ENCODE measurements at regions not wholly inside any gene's neighbourhood (a gene's known extent, or its start where the extent isn't known, plus 50 kb on each side); places are given as distances from the start of the nearest gene placed in this dataset.

DNA sequence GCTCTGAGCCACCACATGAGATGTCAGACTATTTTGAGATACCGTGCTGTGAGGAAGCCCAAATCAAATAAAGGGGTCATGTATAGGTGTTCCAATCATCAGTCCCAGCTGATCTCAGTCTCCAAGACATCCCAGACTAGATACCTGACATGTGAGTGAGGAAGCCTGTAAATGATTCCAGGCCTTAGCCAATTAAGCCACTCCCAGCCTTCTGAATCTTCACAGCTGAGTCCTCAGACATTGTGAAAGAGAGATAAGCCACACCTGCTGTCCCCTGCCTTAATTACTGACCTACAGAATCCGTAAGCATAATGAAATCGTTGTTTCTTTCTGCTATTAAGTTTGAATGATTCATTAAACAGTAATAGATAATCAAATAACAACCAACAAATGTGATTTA lies 671.4 kb downstream of the ZNF674 start (continued):
- TF ChIP-seq TCF7 (IDR thresholded peaks at IDR 0.05; ENCODE audit: low read depth) (no peak), PATZ1 (CRISPR knock-in tag; IDR thresholded peaks at IDR 0.05) (no peak), ZNF720 (CRISPR knock-in tag; IDR thresholded peaks at IDR 0.05) (no peak), ZNF800 (CRISPR knock-in tag; IDR thresholded peaks at IDR 0.05) (no peak)

DNA sequence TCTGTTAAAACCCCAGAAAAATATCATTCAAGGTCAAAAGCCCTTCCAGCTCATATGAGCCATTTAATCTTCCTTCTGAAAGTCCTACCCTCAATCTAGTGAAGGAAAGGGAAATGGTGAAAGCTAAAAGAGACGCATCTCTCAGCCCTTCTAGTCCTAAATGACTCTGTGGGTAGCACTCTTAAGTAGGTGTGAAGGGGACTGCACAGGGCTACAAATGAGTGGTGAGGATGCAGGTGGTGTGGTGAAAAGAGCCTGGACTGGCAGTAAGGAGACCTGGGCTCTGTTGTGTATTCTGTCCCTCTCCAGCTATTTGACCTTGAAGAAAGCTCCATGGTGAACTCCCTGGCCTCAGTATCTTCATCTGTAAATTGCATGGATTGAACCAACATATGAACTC lies 671.8 kb upstream of the DIPK2B start:
- in situ Hi-C loops (cut with HindIII; ENCODE audit: extremely low pct_ligation_motif_present, low pct_unique_long_range_greater_than_20kb): no loop called here
- no peak overlapping the region for H3K4me2 ChIP-seq (ENCODE audit: low read depth, low read length)
- POLR2A ChIA-PET: no interaction called here
- no peak overlapping the region for H3K4me3 ChIP-seq (replicated peaks in 1 of 3; ENCODE audit: insufficient read depth in 1 of 3, low read depth in 2 of 3, low read length in 3 of 3)
- H2AFZ ChIP-seq (ENCODE audit: low read length): no peak overlapping the region
- WGBS (ENCODE audit: low lambda C conversion rate): 89% methylated on average over 1 of the region's 1 CpG
- no peaks in the 10 kb centered on the region for H3K36me3 ChIP-seq (replicated peaks in 1 of 2; ENCODE audit: control insufficient read depth in 1 of 2, insufficient read depth in 2 of 2, low read length in 2 of 2)
- H3K27me3 ChIP-seq (ENCODE audit: control insufficient read depth in 1 of 2, insufficient read depth in 2 of 2, low read length in 2 of 2): no peaks in the 10 kb centered on the region
- no peak for DNase-seq (ENCODE audit: low spot score)
- no peaks in the 10 kb centered on the region for H3K9me3 ChIP-seq (ENCODE audit: low read length)
- no TSS peak for BruUV-seq (replicated peaks)
- intact Hi-C loops (cut with micrococcal nuclease; ENCODE audit: unreplicated experiment): no loop called here
- H3K27ac ChIP-seq (ENCODE audit: extremely low read length, insufficient read depth, low read length): no peak overlapping the region
- no peaks in the 10 kb centered on the region for H4K20me1 ChIP-seq (ENCODE audit: insufficient read depth, low read length)
- H3K4me1 ChIP-seq (ENCODE audit: insufficient read depth, low read length): no peaks in the 10 kb centered on the region
- H3K79me2 ChIP-seq (ENCODE audit: insufficient read depth, low read length): no peaks in the 10 kb centered on the region
- CTCF ChIA-PET (ENCODE audit: low intra/inter-chr PET ratio, low total read pairs): no interaction called here
- no peak for FAIRE-seq
- no peak for ATAC-seq
- H3K9ac ChIP-seq (ENCODE audit: insufficient read depth, low read depth, low read length): no peak overlapping the region
- TF ChIP-seq ISL2 (CRISPR knock-in tag; IDR thresholded peaks at IDR 0.05) (no peak), NR2C2 (CRISPR knock-in tag; IDR thresholded peaks at IDR 0.05; ENCODE audit: borderline replicate concordance) (no peak), SRSF1 (optimal IDR thresholded peaks at IDR 0.05; ENCODE audit: low read depth, low read length) (no peak), RFXANK (CRISPR knock-in tag; IDR thresholded peaks at IDR 0.05) (no peak), POLR2AphosphoS2 (IDR thresholded peaks at IDR 0.05; ENCODE audit: low read depth, low read length) (no peak), ATRX (CRISPR knock-in tag; IDR thresholded peaks at IDR 0.05; ENCODE audit: borderline replicate concordance) (no peak), MED8 (CRISPR knock-in tag; IDR thresholded peaks at IDR 0.05; ENCODE audit: insufficient replicate concordance) (no peak), ZFP82 (CRISPR knock-in tag; IDR thresholded peaks at IDR 0.05; ENCODE audit: borderline replicate concordance) (no peak), PBX2 (CRISPR knock-in tag; IDR thresholded peaks at IDR 0.05) (no peak), ZNF121 (CRISPR knock-in tag; IDR thresholded peaks at IDR 0.05) (no peak), NFATC3 (CRISPR knock-in tag; IDR thresholded peaks at IDR 0.05) (no peak), GATA4 (IDR thresholded peaks at IDR 0.05; ENCODE audit: borderline replicate concordance, low read depth) (no peak), CSRNP2 (CRISPR knock-in tag; conservative IDR thresholded peaks at IDR 0.05; ENCODE audit: low read depth) (no peak)
- TF ChIP-seq, protein P1, sequence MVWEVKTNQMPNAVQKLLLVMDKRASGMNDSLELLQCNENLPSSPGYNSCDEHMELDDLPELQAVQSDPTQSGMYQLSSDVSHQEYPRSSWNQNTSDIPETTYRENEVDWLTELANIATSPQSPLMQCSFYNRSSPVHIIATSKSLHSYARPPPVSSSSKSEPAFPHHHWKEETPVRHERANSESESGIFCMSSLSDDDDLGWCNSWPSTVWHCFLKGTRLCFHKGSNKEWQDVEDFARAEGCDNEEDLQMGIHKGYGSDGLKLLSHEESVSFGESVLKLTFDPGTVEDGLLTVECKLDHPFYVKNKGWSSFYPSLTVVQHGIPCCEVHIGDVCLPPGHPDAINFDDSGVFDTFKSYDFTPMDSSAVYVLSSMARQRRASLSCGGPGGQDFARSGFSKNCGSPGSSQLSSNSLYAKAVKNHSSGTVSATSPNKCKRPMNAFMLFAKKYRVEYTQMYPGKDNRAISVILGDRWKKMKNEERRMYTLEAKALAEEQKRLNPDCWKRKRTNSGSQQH (CRISPR knock-in tag; IDR thresholded peaks at IDR 0.05; ENCODE audit: low read depth): no peak
